Activated CD8-positive, alpha-beta T cell treated with anti-CD3 and anti-CD28 coated beads for 36 hours (primary cell): ENCODE measurements at regions not wholly inside any gene's neighbourhood (a gene's known extent, or its start where the extent isn't known, plus 50 kb on each side); places are given as distances from the start of the nearest gene placed in this dataset.

Experiments
- ATAC-seq: fragments of 200-7000 bp; cut with Tn5 transposase; one replicate; pipeline ENCODE4 v1.10.0; 2021; ENCODE audit warnings: mild to moderate bottlenecking, moderate library complexity
- CTCF ChIA-PET: fragments of 350-600 bp; sonication (Branson Sonifier 250); formaldehyde crosslinking; loops from one replicate; lab custom pipeline; 2021; ENCODE audit warnings: antibody characterized with exemption; lab: Charles Lee
- POLR2A ChIA-PET: fragments of 350-600 bp; sonication (Branson Sonifier 250); formaldehyde crosslinking; loops from one replicate; lab custom pipeline; 2021; ENCODE audit warnings: antibody characterized with exemption; lab: Charles Lee
- DNase-seq: peaks from one replicate; pipeline ENCODE4 v3.0.0-alpha.2; 2020
- H3K27ac Mint-ChIP-seq: one replicate; pipeline ENCODE4 v1.8.0; 2021; ENCODE audit warnings: mild to moderate bottlenecking, mixed read lengths
- H3K27me3 Mint-ChIP-seq: one replicate; pipeline ENCODE4 v1.8.0; 2021; ENCODE audit warnings: mixed read lengths
- H3K36me3 Mint-ChIP-seq: one replicate; pipeline ENCODE4 v1.8.0; 2021; ENCODE audit warnings: low read depth, mixed read lengths
- H3K4me1 Mint-ChIP-seq: one replicate; pipeline ENCODE4 v1.8.0; 2021; ENCODE audit warnings: low read depth, mixed read lengths
- H3K4me3 Mint-ChIP-seq: one replicate; pipeline ENCODE4 v1.8.0; 2021; ENCODE audit warnings: mild to moderate bottlenecking, moderate library complexity, mixed read lengths
- H3K9me3 Mint-ChIP-seq: one replicate; pipeline ENCODE4 v1.8.0; 2021; ENCODE audit warnings: mixed read lengths
- CTCF ChIP-seq: fragments of 200-600 bp; IDR thresholded peaks from one replicate; pipeline ENCODE4 v1.8.0; 2022; ENCODE audit warnings: antibody characterized with exemption, mild to moderate bottlenecking
- intact Hi-C: fragments of 100-400 bp; cut with micrococcal nuclease; formaldehyde crosslinking; loops from one replicate; pipeline ENCODE4 v1.10.0; 2022

- no peak overlapping the region for H3K27ac Mint-ChIP-seq
- TF ChIP-seq CTCF: no peak
- H3K27me3 Mint-ChIP-seq: peaks cover 11% of the 10 kb centered on the region
- no peak for DNase-seq
- no peaks in the 10 kb centered on the region for H3K9me3 Mint-ChIP-seq
- no peak for ATAC-seq
- H3K4me1 Mint-ChIP-seq: no peaks in the 10 kb centered on the region
- H3K4me3 Mint-ChIP-seq: no peak overlapping the region
- H3K36me3 Mint-ChIP-seq: no peaks in the 10 kb centered on the region
- ChIA-PET CTCF (no interaction called here), POLR2A (no interaction called here)
- intact Hi-C loops: no loop called here
These were observed 175.2 kb downstream of the TSHZ3 start for GRCh38 chr19:31173991-31174390.

- CTCF ChIA-PET: no interaction called here
- POLR2A ChIA-PET: no interaction called here
- ATAC-seq (no peak), DNase-seq (no peak)
- Mint-ChIP-seq H3K36me3 (no peaks in the 10 kb centered on the region), H3K4me1 (no peaks in the 10 kb centered on the region), H3K9me3 (no peaks in the 10 kb centered on the region), H3K4me3 (no peak overlapping the region), H3K27ac (no peak overlapping the region), H3K27me3 (peaks cover 16% of the 10 kb centered on the region)
- TF ChIP-seq CTCF: no peak
- intact Hi-C loops: no loop called here
These were observed 177.3 kb downstream of the TSHZ3 start for GRCh38 chr19:31171936-31172335.

- CTCF ChIA-PET: no interaction called here
- POLR2A ChIA-PET: no interaction called here
These were observed 179.2 kb downstream of the TSHZ3 start for GRCh38 chr19:31170046-31170445.

GRCh38 chr19:31168106-31168625 lies 181.1 kb downstream of the TSHZ3 start:
- CTCF ChIA-PET: interaction anchor here (0.7 kb wide), 1 partner anchor 601 kb away, joined by 3 read pairs; no protein-coding TSS in a partner anchor

More at GRCh38 chr19:31170046-31170445, 179.2 kb downstream of the TSHZ3 start:
- H3K27ac Mint-ChIP-seq: no peak overlapping the region
- no peak overlapping the region for H3K4me3 Mint-ChIP-seq
- TF ChIP-seq CTCF: no peak
- DNase-seq (no peak), ATAC-seq (no peak)
- H3K9me3 Mint-ChIP-seq: no peaks in the 10 kb centered on the region
- H3K27me3 Mint-ChIP-seq: peaks cover 16% of the 10 kb centered on the region
- H3K36me3 Mint-ChIP-seq: no peaks in the 10 kb centered on the region
- intact Hi-C loops: no loop called here
- no peaks in the 10 kb centered on the region for H3K4me1 Mint-ChIP-seq

GRCh38 chr19:31167690-31168089 lies 181.5 kb downstream of the TSHZ3 start:
- CTCF ChIA-PET: interaction anchor here (0.7 kb wide), 1 partner anchor 601 kb away, joined by 3 read pairs; no protein-coding TSS in a partner anchor
- peaks cover 27% of the 10 kb centered on the region for H3K27me3 Mint-ChIP-seq
- ATAC-seq: no peak

More at GRCh38 chr19:31168106-31168625, 181.1 kb downstream of the TSHZ3 start:
- no peak overlapping the region for H3K4me3 Mint-ChIP-seq
- DNase-seq (no peak), ATAC-seq (no peak)
- TF ChIP-seq CTCF: no peak
- no peaks in the 10 kb centered on the region for H3K4me1 Mint-ChIP-seq
- peaks cover 27% of the 10 kb centered on the region for H3K27me3 Mint-ChIP-seq
- POLR2A ChIA-PET: no interaction called here
- H3K27ac Mint-ChIP-seq: no peak overlapping the region
- intact Hi-C loops: no loop called here
- H3K36me3 Mint-ChIP-seq: no peaks in the 10 kb centered on the region
- no peaks in the 10 kb centered on the region for H3K9me3 Mint-ChIP-seq

More at GRCh38 chr19:31167690-31168089, 181.5 kb downstream of the TSHZ3 start:
- POLR2A ChIA-PET: no interaction called here
- no peak overlapping the region for H3K27ac Mint-ChIP-seq
- H3K4me3 Mint-ChIP-seq: no peak overlapping the region
- no peak for TF ChIP-seq CTCF
- H3K4me1 Mint-ChIP-seq: no peaks in the 10 kb centered on the region
- no peaks in the 10 kb centered on the region for H3K36me3 Mint-ChIP-seq
- DNase-seq: no peak
- no peaks in the 10 kb centered on the region for H3K9me3 Mint-ChIP-seq
- intact Hi-C loops: no loop called here
